Nephron (organoid): ENCODE measurements at regions not wholly inside any gene's neighbourhood (a gene's known extent, or its start where the extent isn't known, plus 50 kb on each side); places are given as distances from the start of the nearest gene placed in this dataset.

Experiments
- H3K27ac Mint-ChIP-seq, 3 experiments: 2 replicates each; pipeline ENCODE4 v1.8.0; 2020; ENCODE audit warnings: mixed read lengths in 3 of 3, mild to moderate bottlenecking in 2 of 3, moderate library complexity in 1 of 3
- H3K27me3 Mint-ChIP-seq: 2 replicates; pipeline ENCODE4 v1.8.0; 2021; ENCODE audit warnings: low read depth, mild to moderate bottlenecking, moderate library complexity, mixed read lengths
- H3K36me3 Mint-ChIP-seq: 2 replicates; pipeline ENCODE4 v1.8.0; 2020; ENCODE audit warnings: low read depth, mixed read lengths
- H3K4me1 Mint-ChIP-seq: 2 replicates; pipeline ENCODE4 v1.8.0; 2020; ENCODE audit warnings: mixed read lengths
- H3K4me3 Mint-ChIP-seq, 3 experiments: 2 replicates each; pipeline ENCODE4 v1.8.0; 2020; ENCODE audit warnings: mild to moderate bottlenecking in 3 of 3, mixed read lengths in 3 of 3, moderate library complexity in 2 of 3
- H3K9me3 Mint-ChIP-seq: 2 replicates; pipeline ENCODE4 v1.8.0; 2020; ENCODE audit warnings: mixed read lengths
- TF ChIP-seq, protein P1 (sequence below), 3 experiments: fragments of 200-600 bp; sonication (generic); IDR thresholded peaks; one replicate each; pipeline ENCODE4 v1.5.0; 2021; ENCODE audit warnings: antibody characterized with exemption in 3 of 3; ENCODE audit not compliant: unreplicated experiment in 3 of 3

DNA sequence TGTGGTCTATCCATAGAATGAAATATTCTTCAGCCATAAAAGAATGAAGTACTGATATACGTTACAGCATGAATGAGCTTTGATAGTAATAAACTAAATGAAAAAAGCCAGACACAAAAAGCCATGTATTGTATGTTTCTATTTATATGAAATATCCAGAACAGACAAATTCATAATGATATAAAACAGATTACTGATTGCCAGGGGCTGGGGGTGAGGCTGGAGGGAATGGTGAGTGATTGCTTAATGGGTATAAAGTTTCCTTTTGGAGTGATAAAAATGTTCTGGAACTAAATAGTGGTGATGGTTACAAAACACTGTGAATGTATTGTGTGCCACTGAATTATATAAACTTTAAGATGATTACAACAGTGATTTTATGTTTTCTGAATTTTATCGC lies 200.5 kb downstream of the MC4R start:
- Mint-ChIP-seq H3K9me3 (no peaks in the 10 kb centered on the region), H3K4me3 (no peak overlapping the region), H3K27ac (no peak overlapping the region), H3K4me1 (no peaks in the 10 kb centered on the region), H3K36me3 (no peaks in the 10 kb centered on the region), H3K27me3 (no peaks in the 10 kb centered on the region)
- TF ChIP-seq, protein P1, sequence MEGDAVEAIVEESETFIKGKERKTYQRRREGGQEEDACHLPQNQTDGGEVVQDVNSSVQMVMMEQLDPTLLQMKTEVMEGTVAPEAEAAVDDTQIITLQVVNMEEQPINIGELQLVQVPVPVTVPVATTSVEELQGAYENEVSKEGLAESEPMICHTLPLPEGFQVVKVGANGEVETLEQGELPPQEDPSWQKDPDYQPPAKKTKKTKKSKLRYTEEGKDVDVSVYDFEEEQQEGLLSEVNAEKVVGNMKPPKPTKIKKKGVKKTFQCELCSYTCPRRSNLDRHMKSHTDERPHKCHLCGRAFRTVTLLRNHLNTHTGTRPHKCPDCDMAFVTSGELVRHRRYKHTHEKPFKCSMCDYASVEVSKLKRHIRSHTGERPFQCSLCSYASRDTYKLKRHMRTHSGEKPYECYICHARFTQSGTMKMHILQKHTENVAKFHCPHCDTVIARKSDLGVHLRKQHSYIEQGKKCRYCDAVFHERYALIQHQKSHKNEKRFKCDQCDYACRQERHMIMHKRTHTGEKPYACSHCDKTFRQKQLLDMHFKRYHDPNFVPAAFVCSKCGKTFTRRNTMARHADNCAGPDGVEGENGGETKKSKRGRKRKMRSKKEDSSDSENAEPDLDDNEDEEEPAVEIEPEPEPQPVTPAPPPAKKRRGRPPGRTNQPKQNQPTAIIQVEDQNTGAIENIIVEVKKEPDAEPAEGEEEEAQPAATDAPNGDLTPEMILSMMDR (IDR thresholded peaks at IDR 0.05; ENCODE audit: unreplicated experiment in 3 of 3): no peak

DNA sequence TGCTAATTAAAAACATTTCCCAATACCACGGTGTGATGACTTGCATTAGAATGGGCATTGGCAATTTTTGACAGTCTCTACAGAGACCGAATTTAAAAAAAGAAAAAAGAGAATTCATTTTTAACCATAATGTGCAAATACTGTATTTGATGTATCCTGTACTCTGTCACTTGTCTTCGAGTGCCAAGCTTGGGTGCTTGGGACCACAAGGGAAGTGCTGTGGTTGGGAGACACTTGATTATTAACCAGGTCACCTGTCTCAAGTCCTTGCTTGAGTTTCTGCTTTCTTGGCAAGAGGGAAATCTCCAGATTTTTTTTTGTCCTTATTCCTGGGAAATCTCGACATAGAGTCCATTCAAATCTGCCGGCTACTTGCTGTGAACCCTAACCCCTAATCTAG lies 209.0 kb downstream of the MC4R start:
- no peak overlapping the region for H3K27ac Mint-ChIP-seq
- no peaks in the 10 kb centered on the region for H3K9me3 Mint-ChIP-seq
- TF ChIP-seq, protein P1 (IDR thresholded peaks at IDR 0.05; ENCODE audit: unreplicated experiment in 3 of 3): no peak
- no peaks in the 10 kb centered on the region for H3K27me3 Mint-ChIP-seq
- H3K4me3 Mint-ChIP-seq: no peak overlapping the region
- H3K4me1 Mint-ChIP-seq: no peaks in the 10 kb centered on the region
- H3K36me3 Mint-ChIP-seq: no peaks in the 10 kb centered on the region

DNA sequence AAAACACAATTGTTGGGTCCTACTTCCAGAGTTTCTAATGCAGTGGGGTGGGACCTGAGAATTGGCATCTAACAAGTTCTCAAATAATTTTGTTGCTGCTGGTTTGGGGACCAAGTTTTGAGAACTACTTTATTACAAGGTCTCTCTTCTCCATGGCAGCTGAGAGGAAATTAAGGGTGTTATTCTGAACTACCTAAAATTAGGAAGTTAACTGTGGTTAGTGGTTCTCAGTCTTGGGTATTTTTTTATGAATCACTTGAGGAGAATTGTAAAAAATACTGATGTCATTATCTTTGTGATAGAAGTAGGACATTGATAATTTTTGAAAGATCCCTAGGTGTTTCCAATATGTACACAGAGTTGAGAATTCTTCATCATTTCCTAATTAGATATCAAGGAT lies 210.2 kb downstream of the MC4R start:
- Mint-ChIP-seq H3K27me3 (no peaks in the 10 kb centered on the region), H3K4me1 (no peaks in the 10 kb centered on the region), H3K36me3 (no peaks in the 10 kb centered on the region), H3K9me3 (no peaks in the 10 kb centered on the region), H3K4me3 (no peak overlapping the region), H3K27ac (no peak overlapping the region)
- TF ChIP-seq, protein P1 (IDR thresholded peaks at IDR 0.05; ENCODE audit: unreplicated experiment in 3 of 3): no peak

DNA sequence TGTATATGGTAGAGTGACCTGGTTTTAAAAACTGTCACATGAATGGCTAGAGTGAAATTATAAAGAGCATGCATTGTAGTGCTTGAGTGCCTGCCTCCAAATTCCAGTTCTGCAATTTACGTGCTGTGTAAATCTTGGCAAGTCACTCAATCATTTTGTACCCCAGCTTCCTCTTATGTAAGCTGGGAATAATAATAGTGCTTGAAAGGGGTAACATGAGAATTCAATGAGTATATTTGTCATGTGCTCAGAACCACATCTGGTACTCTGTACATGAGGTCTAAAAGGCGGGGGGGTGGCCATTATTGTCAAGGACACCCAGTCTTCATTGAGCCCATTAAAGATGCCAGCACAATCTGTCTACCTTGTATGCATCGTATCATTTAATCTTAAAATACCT lies 214.8 kb downstream of the MC4R start:
- H3K4me1 Mint-ChIP-seq: no peaks in the 10 kb centered on the region
- no peaks in the 10 kb centered on the region for H3K27me3 Mint-ChIP-seq
- TF ChIP-seq, protein P1 (IDR thresholded peaks at IDR 0.05; ENCODE audit: unreplicated experiment in 3 of 3): no peak
- no peak overlapping the region for H3K4me3 Mint-ChIP-seq
- no peaks in the 10 kb centered on the region for H3K36me3 Mint-ChIP-seq
- H3K27ac Mint-ChIP-seq: no peak overlapping the region
- H3K9me3 Mint-ChIP-seq: no peaks in the 10 kb centered on the region

DNA sequence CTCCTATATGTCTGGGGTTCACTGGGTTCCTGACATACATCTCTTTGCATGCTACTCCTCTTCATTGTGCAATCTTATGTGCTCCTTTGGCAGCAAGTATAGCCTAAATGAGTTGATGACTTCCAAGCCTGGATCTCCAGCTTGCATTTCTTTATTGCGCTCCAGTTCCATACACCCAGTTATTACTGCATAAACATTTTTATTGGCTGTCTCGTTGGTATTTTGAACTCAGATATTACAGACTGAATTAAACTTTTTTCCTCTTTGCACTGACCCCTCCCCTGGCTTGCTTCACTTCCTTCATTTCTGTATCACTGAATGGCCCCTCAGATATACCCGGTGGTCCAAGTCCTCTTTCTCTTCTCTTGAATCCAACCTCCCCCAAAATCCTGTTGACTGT lies 219.2 kb downstream of the MC4R start:
- no peak overlapping the region for H3K4me3 Mint-ChIP-seq
- H3K27me3 Mint-ChIP-seq: no peaks in the 10 kb centered on the region
- TF ChIP-seq, protein P1 (IDR thresholded peaks at IDR 0.05; ENCODE audit: unreplicated experiment in 3 of 3): no peak
- H3K27ac Mint-ChIP-seq: no peak overlapping the region
- no peaks in the 10 kb centered on the region for H3K9me3 Mint-ChIP-seq
- no peaks in the 10 kb centered on the region for H3K36me3 Mint-ChIP-seq
- no peaks in the 10 kb centered on the region for H3K4me1 Mint-ChIP-seq

DNA sequence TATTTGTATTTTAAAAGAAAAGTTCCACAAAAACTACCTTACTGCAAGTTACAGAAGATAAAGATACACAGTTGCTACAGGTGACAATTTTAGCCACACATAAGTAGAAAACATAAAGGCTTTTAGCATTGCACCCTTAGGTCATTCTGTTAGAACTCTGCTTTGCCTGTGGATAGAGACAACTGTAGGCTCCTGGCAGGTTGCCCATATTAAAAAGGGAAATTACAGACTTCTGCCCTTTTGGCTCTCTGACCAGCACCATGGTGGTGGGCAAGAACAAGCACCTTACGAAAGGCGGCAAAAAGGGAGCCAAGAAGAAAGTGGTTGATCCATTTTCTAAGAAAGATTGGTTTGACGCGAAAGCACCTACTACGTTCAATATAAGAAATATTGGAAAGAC lies 223.3 kb downstream of the MC4R start:
- Mint-ChIP-seq H3K36me3 (no peaks in the 10 kb centered on the region), H3K4me1 (peaks cover 7% of the 10 kb centered on the region), H3K4me3 (no peak overlapping the region), H3K27me3 (no peaks in the 10 kb centered on the region), H3K9me3 (no peaks in the 10 kb centered on the region), H3K27ac (no peak overlapping the region)
- TF ChIP-seq, protein P1 (IDR thresholded peaks at IDR 0.05; ENCODE audit: unreplicated experiment in 3 of 3): no peak
